Activated T-cell treated with anti-CD3 and anti-CD28 coated beads for 1 hour (primary cell): ENCODE measurements at regions not wholly inside any gene's neighbourhood (a gene's known extent, or its start where the extent isn't known, plus 50 kb on each side); places are given as distances from the start of the nearest gene placed in this dataset.

Experiments
- DNase-seq: peaks from one replicate; pipeline ENCODE4 v3.0.0-alpha.2; 2020; ENCODE audit warnings: low read depth

GRCh38 chr20:40960101-40960500 is 68.5 kb upstream of the TOP1 start:
- no peak for DNase-seq

DNA sequence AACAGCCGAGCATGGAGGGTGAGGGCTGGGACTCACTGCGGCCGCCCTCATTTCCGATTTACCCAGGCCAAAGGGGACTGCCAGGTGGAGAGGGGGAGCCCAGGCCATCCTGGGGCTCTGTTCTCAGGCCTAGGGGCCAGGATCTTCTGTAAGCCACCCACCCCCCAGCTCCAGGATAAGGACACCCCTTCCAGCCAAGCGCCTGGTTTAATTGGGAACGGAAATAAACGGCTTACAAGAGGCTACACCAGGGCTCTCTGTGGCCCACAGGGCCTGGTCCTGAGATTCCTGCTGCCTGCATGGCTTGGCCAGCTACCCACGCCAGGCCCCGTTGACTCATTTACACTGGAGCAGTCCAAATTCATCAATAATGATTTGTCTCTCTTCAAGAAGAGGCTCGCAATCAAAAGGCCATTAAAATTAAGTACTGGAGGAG is 68.1 kb upstream of the TOP1 start:
- no peak for DNase-seq

DNA sequence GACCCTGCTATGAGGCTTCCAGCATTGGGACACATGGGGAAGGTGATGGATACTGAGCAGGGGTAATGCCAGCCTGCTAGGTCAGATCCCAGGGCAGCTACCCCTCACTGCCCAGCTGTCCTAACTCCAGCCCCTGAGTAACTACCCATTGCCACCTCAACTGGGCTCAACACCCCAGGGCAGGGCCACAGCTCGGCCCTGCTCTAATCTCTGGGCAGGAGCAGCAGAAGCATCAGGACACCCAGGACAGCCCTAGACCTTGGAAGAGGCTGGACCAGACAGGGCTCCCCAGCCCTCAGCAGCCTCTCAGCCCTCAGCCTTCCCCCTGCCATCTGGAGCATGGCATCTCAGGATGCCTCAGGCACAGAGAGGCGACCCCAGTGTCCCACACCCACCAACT is 67.4 kb upstream of the TOP1 start:
- DNase-seq: no peak

DNA sequence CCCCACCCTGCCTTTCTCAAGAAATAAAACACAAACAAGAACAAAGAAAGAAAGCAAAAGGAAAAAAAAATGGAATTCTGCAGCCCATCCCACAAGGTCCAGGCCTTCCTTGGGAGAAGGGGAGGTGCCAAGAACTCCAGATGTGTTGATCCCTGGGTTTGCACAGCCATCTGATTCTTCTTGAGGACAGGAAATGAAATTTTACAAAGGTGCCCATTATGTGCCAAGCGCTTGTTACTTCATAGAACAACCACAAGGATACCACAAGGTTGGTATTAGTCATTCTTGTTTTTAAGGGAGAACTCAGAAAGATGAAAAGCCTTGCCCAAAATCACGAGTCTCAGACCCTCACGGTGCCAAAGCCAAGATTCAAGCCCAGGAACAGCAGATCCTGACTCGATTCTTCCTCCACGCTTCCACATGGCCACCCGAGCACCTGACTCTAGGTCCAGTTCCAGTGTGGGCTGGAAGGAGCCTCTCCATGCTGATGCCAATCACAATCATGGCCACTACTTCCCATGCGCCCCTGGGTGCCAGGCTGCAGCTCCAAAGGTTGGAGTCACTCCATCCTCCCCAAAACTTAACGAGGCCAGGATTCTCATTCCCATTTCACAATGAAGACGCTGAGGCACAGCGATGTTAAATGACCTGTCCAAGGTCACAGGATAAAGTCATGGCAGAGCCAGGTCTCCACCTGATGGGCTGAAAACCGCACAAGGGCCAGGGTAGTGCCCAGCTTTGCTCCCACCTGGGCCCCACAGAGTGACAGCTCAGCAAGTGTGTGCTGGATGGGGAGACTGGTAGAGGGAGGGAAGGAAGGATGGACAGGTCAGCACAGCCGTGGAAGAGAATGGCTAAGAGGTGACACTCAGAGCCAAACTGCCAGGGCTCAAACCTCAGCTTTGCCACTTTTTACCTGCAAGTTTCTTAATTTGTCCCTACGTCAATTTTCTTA is 66.7 kb upstream of the TOP1 start:
- DNase-seq: no peak

- peak; percentile 64 for DNase-seq
Measured at GRCh38 chr20:40962733-40963504, 65.7 kb upstream of the TOP1 start.

DNA sequence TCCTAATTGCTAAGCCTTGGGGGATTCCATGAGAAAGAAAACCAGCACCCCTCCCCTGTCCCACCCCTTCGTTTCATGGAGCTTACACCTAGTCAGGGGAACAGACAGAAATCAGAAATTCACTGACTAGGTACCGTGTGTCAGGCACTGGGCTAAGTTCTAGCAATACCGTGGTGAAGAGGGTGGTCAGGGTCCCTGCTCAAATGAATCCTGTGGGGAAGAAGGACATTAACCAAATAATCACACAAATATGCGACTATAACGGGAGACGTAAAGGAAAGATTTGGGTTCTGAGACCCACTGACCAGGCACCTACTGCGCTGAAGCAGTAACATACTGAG is 65.1 kb upstream of the TOP1 start:
- DNase-seq: no peak

- no peak for DNase-seq
Measured at GRCh38 chr20:40965671-40966070, 63.0 kb upstream of the TOP1 start.

DNA sequence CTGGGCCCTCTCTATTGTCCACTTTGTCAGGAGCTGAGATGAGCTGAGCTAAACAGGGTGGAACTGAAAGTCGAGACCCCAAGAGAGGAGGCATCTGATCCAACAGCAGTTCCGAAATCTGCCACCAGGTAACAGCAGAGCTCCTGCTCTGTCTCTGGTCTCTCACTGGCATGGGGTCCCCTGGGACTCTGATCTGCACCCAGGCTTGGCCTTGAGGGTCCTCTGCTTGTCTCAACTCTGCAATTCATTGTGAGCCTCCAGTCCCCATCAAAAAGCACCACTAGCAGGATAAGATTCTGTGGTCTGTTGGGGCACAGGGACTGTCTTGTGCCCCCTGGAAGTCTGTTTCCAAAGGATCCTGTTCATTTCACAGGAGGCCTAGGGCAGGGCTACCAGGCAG is 62.5 kb upstream of the TOP1 start:
- no peak for DNase-seq

GRCh38 chr20:40966516-40967185 is 62.0 kb upstream of the TOP1 start:
- DNase-seq: no peak

GRCh38 chr20:40967700-40968099 is 60.9 kb upstream of the TOP1 start:
- no peak for DNase-seq

- DNase-seq: peak; percentile 89
Measured at GRCh38 chr20:40968816-40969562, 59.6 kb upstream of the TOP1 start.

- DNase-seq: no peak
Measured at GRCh38 chr20:40970218-40970617, 58.4 kb upstream of the TOP1 start.

DNA sequence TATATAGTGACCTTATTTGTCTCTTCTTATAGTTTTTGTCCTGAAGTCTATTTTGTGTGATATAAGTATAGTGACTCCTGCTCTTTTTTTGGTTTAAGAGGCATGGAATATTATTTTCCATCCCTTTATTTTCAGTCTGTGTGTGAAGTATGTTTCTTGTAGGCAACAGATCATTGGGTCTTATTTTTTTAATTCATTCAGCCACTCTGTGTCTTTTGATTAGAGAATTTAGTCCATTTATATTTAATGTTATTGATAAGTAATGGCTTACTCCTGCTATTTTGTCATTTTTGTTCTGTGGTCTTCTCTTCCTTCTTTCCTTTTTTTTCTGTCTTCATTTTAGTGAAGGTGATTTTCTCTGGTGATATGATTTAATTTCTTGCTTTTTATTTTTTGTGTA is 51.4 kb upstream of the TOP1 start:
- no peak for DNase-seq

- no peak for DNase-seq
Measured at GRCh38 chr20:40978761-40979160, 49.9 kb upstream of the TOP1 start.
